Adrenal gland (tissue), 9 donors: ENCODE measurements at regions not wholly inside any gene's neighbourhood (a gene's known extent, or its start where the extent isn't known, plus 50 kb on each side); places are given as distances from the start of the nearest gene placed in this dataset.

Experiments
- DNase-seq, 7 donors: peaks; one replicate each; pipeline ENCODE4 v3.0.0-alpha.2; 2019 to 2020
- H3K27ac ChIP-seq, 5 donors: fragments of 200-600 bp; sonication (generic) in 4 of 5; 1 replicate in 3 of 5; 2 replicates in 2 of 5; pipeline versions ENCODE4 v1.5.1 to v1.8.0; 2016 to 2020; ENCODE audit warnings: mild to moderate bottlenecking in 1 of 5
- H3K27me3 ChIP-seq: fragments of 200-600 bp; 2 replicates; pipeline ENCODE4 v1.8.0; 2021
- H3K36me3 ChIP-seq, 2 donors: fragments of 200-600 bp; replicated peaks in 1 of 2; 1 replicate in 1 of 2; 2 replicates in 1 of 2; pipeline versions ENCODE4 v1.5.1 to v1.8.0; 2018 to 2022
- H3K4me1 ChIP-seq, 2 donors: fragments of 200-600 bp; replicated peaks in 1 of 2; 1 replicate in 1 of 2; 2 replicates in 1 of 2; pipeline versions ENCODE4 v1.5.1 to v1.8.0; 2018 to 2021
- H3K4me3 ChIP-seq, 4 donors: fragments of 200-600 bp; sonication (generic) in 3 of 4; one replicate each; pipeline ENCODE4 v1.5.1; 2016 to 2018
- H3K9me3 ChIP-seq, 3 donors: fragments of 200-600 bp; sonication (generic) in 1 of 3; replicated peaks in 1 of 3; 1 replicate in 2 of 3; 2 replicates in 1 of 3; pipeline versions ENCODE4 v1.5.1 to v1.8.0; 2016 to 2021
- POLR2A ChIP-seq, 2 donors: fragments of 450-650 bp; IDR thresholded peaks; one replicate each; pipeline ENCODE4 v1.6.1; 2017; ENCODE audit warnings: antibody characterized with exemption in 2 of 2, mild to moderate bottlenecking in 2 of 2, moderate library complexity in 1 of 2
- WGBS, 4 donors: extraction: QIAGEN DNeasy Blood & Tissue Kit in 2 of 4; methylation state at CpG; one replicate each; pipeline versions ENCODE4 v1.1.5 to v1.1.7; 2013 to 2017; 5-methylcytosine and 5-hydroxymethylcytosine counted together
- intact Hi-C, 2 donors: fragments of 100-400 bp; cut with DNase I; formaldehyde crosslinking; loops; one replicate each; pipeline versions ENCODE4 v1.14.1 to v1.15.0; 2022 to 2023
- TF ChIP-seq, protein P1 (sequence below), 6 experiments: fragments of 450-650 bp in 4 of 6; fragments of 200-600 bp in 2 of 6; sonication (generic) in 1 of 6; IDR thresholded peaks; 1 replicate in 5 of 6; 2 replicates in 1 of 6; pipeline versions ENCODE4 v1.5.1 to v1.8.0; 2016 to 2021; ENCODE audit warnings: antibody characterized with exemption in 6 of 6, mild to moderate bottlenecking in 2 of 6, moderate library complexity in 1 of 6
- donor health status: healthy with polysubstance abuse.
- donor health status: Bipolar disorder and iron deficiency.
- donor health status: DM: yes; HTN: yes; CAD: no.
- donor health status: DM: no; HTN: no; CAD: no.
- donor health status: DM: no; HTN: no; CAD: no.

DNA sequence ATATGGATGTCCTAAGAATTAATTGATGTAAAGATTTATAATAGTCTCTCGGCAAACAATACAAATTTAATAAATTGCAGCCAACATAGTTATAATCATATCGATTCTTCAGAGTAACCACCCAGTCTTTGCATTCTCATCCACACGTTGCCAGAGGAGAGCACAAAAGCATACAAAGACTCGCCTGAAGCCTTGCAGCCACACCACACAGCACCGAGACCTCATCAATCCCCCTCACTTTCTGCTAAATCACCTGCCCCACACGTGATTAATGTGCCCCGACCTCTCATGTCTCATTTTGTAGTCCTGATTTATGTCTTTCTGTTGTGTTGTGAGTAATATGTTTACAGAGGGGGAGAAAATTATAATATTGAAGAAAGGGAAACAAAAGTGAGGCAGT, 510.4 kb downstream of the TRIML1 start:
- H3K9me3 ChIP-seq: no peaks in the 10 kb centered on the region
- intact Hi-C loops: no loop called here

DNA sequence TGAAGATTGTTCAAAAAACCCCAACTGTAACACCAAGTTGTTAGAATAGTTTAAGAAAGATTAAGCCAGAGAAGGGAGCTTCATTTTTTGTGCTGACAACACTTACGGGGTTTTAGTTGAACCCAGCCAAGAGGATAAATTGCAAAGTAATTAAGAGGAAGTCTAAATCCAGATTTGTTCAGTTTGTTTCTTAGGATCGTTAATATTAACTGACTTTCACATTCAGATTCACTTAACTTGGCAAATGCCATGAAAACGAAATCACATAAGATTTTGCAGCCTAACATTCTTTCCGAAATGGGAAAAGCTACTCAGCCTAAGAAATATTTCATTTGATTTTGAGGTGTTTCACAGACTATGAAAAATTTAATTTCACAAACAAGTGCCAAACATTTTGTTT, 511.3 kb downstream of the TRIML1 start:
- Histone ChIP-seq H3K9me3 (no peaks in the 10 kb centered on the region), H3K27ac (no peak overlapping the region), H3K4me1 (no peaks in the 10 kb centered on the region), H3K36me3 (no peaks in the 10 kb centered on the region), H3K4me3 (no peak overlapping the region), H3K27me3 (no peaks in the 10 kb centered on the region)
- 75 to 86% (median 83%) methylated on average over 4 of the region's 4 CpGs for WGBS, 4 donors
- TF ChIP-seq, protein P1, sequence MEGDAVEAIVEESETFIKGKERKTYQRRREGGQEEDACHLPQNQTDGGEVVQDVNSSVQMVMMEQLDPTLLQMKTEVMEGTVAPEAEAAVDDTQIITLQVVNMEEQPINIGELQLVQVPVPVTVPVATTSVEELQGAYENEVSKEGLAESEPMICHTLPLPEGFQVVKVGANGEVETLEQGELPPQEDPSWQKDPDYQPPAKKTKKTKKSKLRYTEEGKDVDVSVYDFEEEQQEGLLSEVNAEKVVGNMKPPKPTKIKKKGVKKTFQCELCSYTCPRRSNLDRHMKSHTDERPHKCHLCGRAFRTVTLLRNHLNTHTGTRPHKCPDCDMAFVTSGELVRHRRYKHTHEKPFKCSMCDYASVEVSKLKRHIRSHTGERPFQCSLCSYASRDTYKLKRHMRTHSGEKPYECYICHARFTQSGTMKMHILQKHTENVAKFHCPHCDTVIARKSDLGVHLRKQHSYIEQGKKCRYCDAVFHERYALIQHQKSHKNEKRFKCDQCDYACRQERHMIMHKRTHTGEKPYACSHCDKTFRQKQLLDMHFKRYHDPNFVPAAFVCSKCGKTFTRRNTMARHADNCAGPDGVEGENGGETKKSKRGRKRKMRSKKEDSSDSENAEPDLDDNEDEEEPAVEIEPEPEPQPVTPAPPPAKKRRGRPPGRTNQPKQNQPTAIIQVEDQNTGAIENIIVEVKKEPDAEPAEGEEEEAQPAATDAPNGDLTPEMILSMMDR (IDR thresholded peaks at IDR 0.05): no peak
- no peak for TF ChIP-seq POLR2A (IDR thresholded peaks at IDR 0.05)
- DNase-seq: no peak
- intact Hi-C loops: no loop called here

More for the DNA sequence above, 510.4 kb downstream of the TRIML1 start:
- no peak for TF ChIP-seq POLR2A (IDR thresholded peaks at IDR 0.05)
- TF ChIP-seq, protein P1 (IDR thresholded peaks at IDR 0.05): no peak
- H3K27ac ChIP-seq: no peak overlapping the region
- H3K4me3 ChIP-seq: no peak overlapping the region
- no peaks in the 10 kb centered on the region for H3K27me3 ChIP-seq
- no peaks in the 10 kb centered on the region for H3K4me1 ChIP-seq
- no peaks in the 10 kb centered on the region for H3K36me3 ChIP-seq
- 68 to 76% (median 72%) methylated on average over 7 of the region's 7 CpGs for WGBS, 4 donors
- DNase-seq: no peak

DNA sequence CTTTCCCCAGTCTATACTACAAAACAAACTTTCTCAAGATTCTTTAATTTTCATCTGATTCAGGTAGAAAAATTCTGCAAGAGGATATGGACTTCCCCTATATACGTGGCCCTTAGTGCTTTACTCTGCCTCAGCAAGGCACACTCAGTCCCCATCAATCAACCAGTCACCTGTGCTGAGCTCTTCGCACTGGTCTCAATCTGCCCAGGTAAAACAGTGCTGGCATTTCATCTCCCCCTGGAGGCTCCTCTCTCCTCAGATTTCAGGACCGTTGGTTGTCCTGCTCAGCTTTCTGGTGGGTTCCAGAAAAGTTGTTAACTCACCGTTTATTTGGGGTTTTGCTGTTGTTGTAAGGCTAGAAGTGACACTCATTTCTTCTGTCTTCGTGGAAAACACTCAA, 518.1 kb downstream of the TRIML1 start:
- Histone ChIP-seq H3K36me3 (no peaks in the 10 kb centered on the region), H3K9me3 (no peaks in the 10 kb centered on the region), H3K27me3 (no peaks in the 10 kb centered on the region), H3K27ac (no peak overlapping the region), H3K4me1 (no peaks in the 10 kb centered on the region), H3K4me3 (no peak overlapping the region)
- DNase-seq: no peak
- intact Hi-C loops: no loop called here
- WGBS, 4 donors: 80 to 89% (median 84%) methylated on average over 5 of the region's 5 CpGs
- TF ChIP-seq POLR2A (IDR thresholded peaks at IDR 0.05): no peak
- TF ChIP-seq, protein P1 (IDR thresholded peaks at IDR 0.05): no peak

DNA sequence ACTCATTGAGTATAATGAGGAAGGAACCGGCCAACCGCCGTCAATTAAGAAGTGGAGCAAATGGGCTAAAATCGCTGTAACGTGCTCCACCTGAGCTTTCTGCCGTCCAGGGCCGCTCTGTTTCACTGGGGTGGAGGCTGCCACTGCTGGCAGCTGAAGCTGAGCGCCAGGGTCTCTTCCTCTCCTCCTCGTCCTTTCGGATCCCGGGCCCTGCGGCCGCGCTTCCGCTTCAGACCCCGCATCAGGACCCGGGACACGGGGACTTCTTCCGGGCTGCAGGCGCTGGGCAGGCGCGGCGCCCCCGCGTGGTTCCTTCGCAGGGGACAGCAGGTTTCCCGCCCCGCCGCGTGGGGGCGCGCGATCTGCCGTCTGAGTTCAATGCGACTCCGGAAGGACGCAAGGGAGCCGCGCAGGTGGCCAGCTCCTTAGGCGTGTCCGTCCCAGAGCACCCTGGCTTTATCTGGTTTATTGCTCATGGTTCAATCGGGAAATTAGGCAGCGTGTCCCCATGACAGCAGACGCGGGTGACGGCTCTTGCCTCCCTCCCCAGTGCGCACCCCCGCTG, 519.8 kb downstream of the TRIML1 start:
- Histone ChIP-seq H3K36me3 (no peaks in the 10 kb centered on the region), H3K4me1 (no peaks in the 10 kb centered on the region), H3K27me3 (no peaks in the 10 kb centered on the region), H3K9me3 (no peaks in the 10 kb centered on the region), H3K27ac (no peak overlapping the region), H3K4me3 (no peak overlapping the region)
- intact Hi-C loops: no loop called here
- 82 to 94% (median 87%) methylated on average over 25 to 48 of the region's 48 CpGs for WGBS, 4 donors
- TF ChIP-seq, protein P1 (IDR thresholded peaks at IDR 0.05): no peak
- no peak for TF ChIP-seq POLR2A (IDR thresholded peaks at IDR 0.05)
- DNase-seq: no peak
